SK-N-SH treated with all-trans-retinoic acid at 6 μM for 48 hours (cell line): ENCODE measurements at regions not wholly inside any gene's neighbourhood (a gene's known extent, or its start where the extent isn't known, plus 50 kb on each side); places are given as distances from the start of the nearest gene placed in this dataset.

Experiments used
- ARNTL ChIP-seq: fragments of 450-650 bp; formaldehyde crosslinking; IDR thresholded peaks from 2 replicates; pipeline ENCODE4 v1.5.0; 2020; ENCODE audit warnings: low read depth, mild to moderate bottlenecking, moderate library complexity, borderline replicate concordance
- GLIS3 ChIP-seq: fragments of 250-450 bp; sonication (Bioruptor Pico); IDR thresholded peaks from 2 replicates; pipeline ENCODE4 v1.5.0; 2020; ENCODE audit warnings: mild to moderate bottlenecking, moderate library complexity
- OSR1 ChIP-seq: fragments of 250-450 bp; sonication (Bioruptor Pico); IDR thresholded peaks from 2 replicates; pipeline ENCODE4 v1.8.0; 2022; ENCODE audit warnings: moderate library complexity, mild to moderate bottlenecking, inconsistent platforms
- ZFP30 ChIP-seq: fragments of 450-650 bp; formaldehyde crosslinking; IDR thresholded peaks from 2 replicates; pipeline ENCODE4 v1.5.0; 2022; ENCODE audit warnings: mild to moderate bottlenecking, moderate library complexity

- TF ChIP-seq GLIS3 (CRISPR knock-in tag) (no peak), ZFP30 (CRISPR knock-in tag) (no peak), ARNTL (no peak), OSR1 (no peak)
Observed at GRCh38 chr6:28632326-28632851, 106.7 kb downstream of the GPX5 start.
